Spleen (tissue), 11 donors: ENCODE measurements at regions not wholly inside any gene's neighbourhood (a gene's known extent, or its start where the extent isn't known, plus 50 kb on each side); places are given as distances from the start of the nearest gene placed in this dataset.

Source experiments
- DNase-seq: peaks from one replicate; pipeline ENCODE4 v3.0.0-alpha.2; 2020
- H3K27ac ChIP-seq, 8 donors: fragments of 200-600 bp; sonication (generic) in 7 of 8; 1 replicate in 4 of 8; 2 replicates in 4 of 8; pipeline versions ENCODE4 v1.5.0 to v1.8.0; 2016 to 2021; ENCODE audit warnings: inconsistent platforms in 4 of 8, mild to moderate bottlenecking in 4 of 8, moderate library complexity in 1 of 8
- H3K27me3 ChIP-seq, 7 donors: fragments of 200-600 bp; sonication (generic) in 6 of 7; replicated peaks in 1 of 7; 1 replicate in 4 of 7; 2 replicates in 3 of 7; pipeline versions ENCODE4 v1.5.0 to v1.8.0; 2016 to 2021; ENCODE audit warnings: inconsistent platforms in 3 of 7, mild to moderate bottlenecking in 1 of 7
- H3K36me3 ChIP-seq, 6 donors: fragments of 200-600 bp; sonication (generic) in 5 of 6; 1 replicate in 4 of 6; 2 replicates in 2 of 6; pipeline versions ENCODE4 v1.5.0 to v1.8.0; 2016 to 2021; ENCODE audit warnings: inconsistent platforms in 2 of 6
- H3K4me1 ChIP-seq, 6 donors: fragments of 200-600 bp; sonication (generic) in 5 of 6; 1 replicate in 3 of 6; 2 replicates in 3 of 6; pipeline versions ENCODE4 v1.5.0 to v1.8.0; 2016 to 2021; ENCODE audit warnings: inconsistent platforms in 3 of 6
- H3K4me3 ChIP-seq, 8 donors: fragments of 200-600 bp; sonication (generic) in 7 of 8; 1 replicate in 4 of 8; 2 replicates in 4 of 8; pipeline versions ENCODE4 v1.5.0 to v1.8.0; 2016 to 2021; ENCODE audit warnings: inconsistent platforms in 4 of 8, mild to moderate bottlenecking in 4 of 8, moderate library complexity in 2 of 8
- H3K9me3 ChIP-seq, 8 donors: fragments of 200-600 bp; sonication (generic) in 7 of 8; 1 replicate in 4 of 8; 2 replicates in 4 of 8; pipeline versions ENCODE4 v1.5.0 to v1.8.0; 2016 to 2021; ENCODE audit warnings: inconsistent platforms in 4 of 8
- CTCF ChIP-seq, 11 experiments: fragments of 200-600 bp in 7 of 11; fragments of 450-650 bp in 4 of 11; sonication (generic) in 4 of 11; IDR thresholded peaks in 8 of 11; conservative IDR thresholded peaks in 3 of 11; 1 replicate in 7 of 11; 2 replicates in 4 of 11; pipeline versions ENCODE4 v1.4.0 to v1.8.0; 2016 to 2021; ENCODE audit warnings: antibody characterized with exemption in 11 of 11, inconsistent platforms in 4 of 11, mild to moderate bottlenecking in 1 of 11
- POLR2A ChIP-seq, 3 donors: fragments of 450-650 bp; IDR thresholded peaks; one replicate each; pipeline ENCODE4 v1.5.1; 2017; ENCODE audit warnings: antibody characterized with exemption in 3 of 3, mild to moderate bottlenecking in 1 of 3
- POLR2AphosphoS5 ChIP-seq, 3 donors: sonication (generic); formaldehyde crosslinking; IDR thresholded peaks; one replicate each; pipeline ENCODE4 v1.5.1; 2017; ENCODE audit warnings: antibody characterized with exemption in 3 of 3
- WGBS, 5 donors: extraction: QIAGEN DNeasy Blood & Tissue Kit in 3 of 5; methylation state at CpG; one replicate each; pipeline versions ENCODE4 v1.1.5 to v1.1.7; 2013 to 2018; 5-methylcytosine and 5-hydroxymethylcytosine counted together
- intact Hi-C: fragments of 100-400 bp; cut with DNase I; formaldehyde crosslinking; loops from one replicate; pipeline ENCODE4 v1.15.0; 2023; ENCODE audit warnings: low total_unique reads
- donor health status: healthy with polysubstance abuse.
- donor health status: DM: no; HTN: no; CAD: no; lungs with moderate emphysema.
- donor health status: DM: no; HTN: no; CAD: no.
- donor health status: Bipolar disorder and iron deficiency.
- donor health status: healthy.
- donor health status: DM: no; HTN: no; CAD: no.
- donor health status: DM: yes; HTN: yes; CAD: no.

DNA sequence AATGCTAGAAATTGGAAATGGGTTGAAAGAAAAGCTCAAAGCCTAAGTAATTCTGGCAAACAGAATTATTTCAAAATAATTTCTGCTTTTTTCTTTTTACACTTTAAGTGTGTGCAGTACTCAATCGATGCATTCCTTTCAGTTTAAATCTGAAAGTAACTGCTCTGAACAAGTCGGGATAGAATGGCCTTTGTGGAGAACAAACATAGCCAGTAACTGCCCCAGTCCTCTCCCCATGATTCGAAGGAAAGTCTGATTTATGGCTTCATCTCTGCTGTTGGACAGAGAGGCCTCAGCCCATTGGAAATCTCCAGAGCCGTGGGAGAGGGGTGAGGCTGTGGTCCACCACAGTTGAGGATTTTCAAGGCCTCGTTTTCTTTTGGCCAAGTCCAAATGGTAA lies 174.0 kb upstream of the TLL1 start:
- Histone ChIP-seq H3K27ac (no peak overlapping the region), H3K36me3 (no peaks in the 10 kb centered on the region), H3K4me1 (no peaks in the 10 kb centered on the region), H3K27me3 (no peaks in the 10 kb centered on the region), H3K9me3 (no peaks in the 10 kb centered on the region), H3K4me3 (no peak overlapping the region)
- WGBS, 5 donors = 74 to 87% (median 84%) methylated on average over 5 of the region's 5 CpGs
- DNase-seq = no peak
- TF ChIP-seq CTCF (IDR thresholded peaks at IDR 0.05 in 8 of 11, conservative IDR thresholded peaks at IDR 0.05 in 3 of 11) (no peak), POLR2A (IDR thresholded peaks at IDR 0.05) (no peak), POLR2AphosphoS5 (IDR thresholded peaks at IDR 0.05) (no peak)
- intact Hi-C loops = no loop called here

GRCh38 chr4:165700855-165701254 lies 172.2 kb upstream of the TLL1 start:
- intact Hi-C loops = no loop called here

GRCh38 chr4:165707128-165707527 lies 165.9 kb upstream of the TLL1 start:
- no peaks in the 10 kb centered on the region for H3K27me3 ChIP-seq
- no peak overlapping the region for H3K27ac ChIP-seq
- H3K4me3 ChIP-seq = no peak overlapping the region
- 92 to 98% (median 93%) methylated on average over 3 to 4 of the region's 4 CpGs for WGBS, 5 donors
- no peak for DNase-seq
- intact Hi-C loops = no loop called here
- TF ChIP-seq POLR2AphosphoS5 (IDR thresholded peaks at IDR 0.05) (no peak), CTCF (IDR thresholded peaks at IDR 0.05 in 8 of 11, conservative IDR thresholded peaks at IDR 0.05 in 3 of 11) (no peak), POLR2A (IDR thresholded peaks at IDR 0.05) (no peak)
- H3K36me3 ChIP-seq = no peaks in the 10 kb centered on the region
- no peaks in the 10 kb centered on the region for H3K4me1 ChIP-seq
- no peaks in the 10 kb centered on the region for H3K9me3 ChIP-seq

More at GRCh38 chr4:165700855-165701254, 172.2 kb upstream of the TLL1 start:
- H3K9me3 ChIP-seq = no peaks in the 10 kb centered on the region
- no peak for DNase-seq
- TF ChIP-seq CTCF (IDR thresholded peaks at IDR 0.05 in 8 of 11, conservative IDR thresholded peaks at IDR 0.05 in 3 of 11) (no peak), POLR2A (IDR thresholded peaks at IDR 0.05) (no peak), POLR2AphosphoS5 (IDR thresholded peaks at IDR 0.05) (no peak)
- no peaks in the 10 kb centered on the region for H3K27me3 ChIP-seq
- H3K27ac ChIP-seq = no peak overlapping the region
- H3K36me3 ChIP-seq = no peaks in the 10 kb centered on the region
- H3K4me1 ChIP-seq = no peaks in the 10 kb centered on the region
- no peak overlapping the region for H3K4me3 ChIP-seq

- DNase-seq = no peak
Observed at GRCh38 chr4:165709516-165709915, 163.5 kb upstream of the TLL1 start.

More at GRCh38 chr4:165709516-165709915, 163.5 kb upstream of the TLL1 start:
- H3K4me3 ChIP-seq = no peak overlapping the region
- no peak for TF ChIP-seq POLR2A (IDR thresholded peaks at IDR 0.05)
- TF ChIP-seq CTCF (IDR thresholded peaks at IDR 0.05 in 8 of 11, conservative IDR thresholded peaks at IDR 0.05 in 3 of 11) = no peak
- TF ChIP-seq POLR2AphosphoS5 (IDR thresholded peaks at IDR 0.05) = no peak
- no peaks in the 10 kb centered on the region for H3K36me3 ChIP-seq
- H3K4me1 ChIP-seq = no peaks in the 10 kb centered on the region
- no peaks in the 10 kb centered on the region for H3K27me3 ChIP-seq
- no peaks in the 10 kb centered on the region for H3K9me3 ChIP-seq
- intact Hi-C loops = no loop called here
- no peak overlapping the region for H3K27ac ChIP-seq
- WGBS, 5 donors = 84 to 92% (median 89%) methylated on average over 7 of the region's 7 CpGs
